Vagina (tissue), 2 donors: ENCODE measurements at regions not wholly inside any gene's neighbourhood (a gene's known extent, or its start where the extent isn't known, plus 50 kb on each side); places are given as distances from the start of the nearest gene placed in this dataset.

Source experiments
- DNase-seq, 2 donors: peaks; one replicate each; pipeline ENCODE4 v3.0.0-alpha.2; 2017; ENCODE audit errors: extremely low spot score in 2 of 2
- H3K27ac ChIP-seq: fragments of 200-600 bp; sonication (generic); one replicate; pipeline ENCODE4 v1.5.1; 2019
- H3K27me3 ChIP-seq: fragments of 200-600 bp; sonication (generic); one replicate; pipeline ENCODE4 v1.5.1; 2019
- H3K36me3 ChIP-seq, 2 donors: fragments of 200-600 bp; sonication (generic); one replicate each; pipeline ENCODE4 v1.5.1; 2017 to 2019
- H3K4me1 ChIP-seq: fragments of 200-600 bp; sonication (generic); one replicate; pipeline ENCODE4 v1.5.1; 2019
- H3K4me3 ChIP-seq, 2 donors: fragments of 200-600 bp; sonication (generic); 1 replicate in 1 of 2; 2 replicates in 1 of 2; pipeline ENCODE4 v1.5.1; 2016 to 2019
- H3K9me3 ChIP-seq: fragments of 200-600 bp; sonication (generic); one replicate; pipeline ENCODE4 v1.5.1; 2019
- POLR2A ChIP-seq, 2 donors: fragments of 450-650 bp; IDR thresholded peaks; one replicate each; pipeline ENCODE4 v1.6.1; 2017; ENCODE audit warnings: antibody characterized with exemption in 2 of 2, mild to moderate bottlenecking in 2 of 2, moderate library complexity in 2 of 2
- POLR2AphosphoS5 ChIP-seq, 2 donors: sonication (generic); formaldehyde crosslinking; IDR thresholded peaks; one replicate each; pipeline ENCODE4 v1.9.0; 2017; ENCODE audit warnings: antibody characterized with exemption in 2 of 2, mild to moderate bottlenecking in 2 of 2, low read depth in 1 of 2; ENCODE audit not compliant: insufficient read depth in 1 of 2
- intact Hi-C: fragments of 100-400 bp; cut with DNase I; formaldehyde crosslinking; loops from one replicate; pipeline ENCODE4 v1.15.1; 2023
- TF ChIP-seq, protein P1 (sequence below), 3 experiments: fragments of 450-650 bp in 2 of 3; fragments of 200-600 bp in 1 of 3; sonication (generic) in 1 of 3; IDR thresholded peaks; one replicate each; pipeline ENCODE4 v1.5.1; 2017 to 2019; ENCODE audit warnings: antibody characterized with exemption in 3 of 3, mild to moderate bottlenecking in 2 of 3, moderate library complexity in 2 of 3

DNA sequence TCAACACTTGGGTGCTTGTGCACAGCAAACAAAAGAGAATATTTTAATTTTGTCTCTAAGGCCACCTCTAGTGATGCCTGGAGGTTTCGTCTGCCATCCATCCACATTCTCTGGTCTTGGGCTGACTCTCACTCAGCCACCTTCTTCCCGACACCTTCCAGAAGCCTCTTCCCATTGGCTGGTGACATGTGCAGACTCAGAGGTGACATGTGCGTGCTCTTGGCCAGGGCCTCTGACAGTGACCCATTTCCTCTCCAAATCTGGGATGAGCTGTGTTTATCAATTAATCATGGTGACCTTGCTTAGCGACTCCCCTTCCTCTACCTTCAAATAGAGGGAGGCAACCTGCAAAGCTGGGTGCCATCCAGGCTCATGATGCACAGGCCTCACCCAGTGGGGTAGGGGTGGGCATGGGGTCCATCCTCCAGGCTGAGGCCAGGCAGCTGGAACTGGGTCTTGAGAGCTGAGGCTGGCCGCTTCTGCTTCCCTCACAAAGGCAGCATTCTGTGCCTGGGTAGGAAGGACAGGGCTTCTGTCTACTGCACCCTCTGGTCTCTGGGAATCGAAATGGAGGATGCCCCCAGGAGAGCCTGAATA, 91.8 kb downstream of the DHCR7 start:
- TF ChIP-seq POLR2AphosphoS5 (IDR thresholded peaks at IDR 0.05; ENCODE audit: insufficient read depth in 1 of 2, low read depth in 1 of 2) (no peak), POLR2A (IDR thresholded peaks at IDR 0.05) (no peak)
- TF ChIP-seq, protein P1, sequence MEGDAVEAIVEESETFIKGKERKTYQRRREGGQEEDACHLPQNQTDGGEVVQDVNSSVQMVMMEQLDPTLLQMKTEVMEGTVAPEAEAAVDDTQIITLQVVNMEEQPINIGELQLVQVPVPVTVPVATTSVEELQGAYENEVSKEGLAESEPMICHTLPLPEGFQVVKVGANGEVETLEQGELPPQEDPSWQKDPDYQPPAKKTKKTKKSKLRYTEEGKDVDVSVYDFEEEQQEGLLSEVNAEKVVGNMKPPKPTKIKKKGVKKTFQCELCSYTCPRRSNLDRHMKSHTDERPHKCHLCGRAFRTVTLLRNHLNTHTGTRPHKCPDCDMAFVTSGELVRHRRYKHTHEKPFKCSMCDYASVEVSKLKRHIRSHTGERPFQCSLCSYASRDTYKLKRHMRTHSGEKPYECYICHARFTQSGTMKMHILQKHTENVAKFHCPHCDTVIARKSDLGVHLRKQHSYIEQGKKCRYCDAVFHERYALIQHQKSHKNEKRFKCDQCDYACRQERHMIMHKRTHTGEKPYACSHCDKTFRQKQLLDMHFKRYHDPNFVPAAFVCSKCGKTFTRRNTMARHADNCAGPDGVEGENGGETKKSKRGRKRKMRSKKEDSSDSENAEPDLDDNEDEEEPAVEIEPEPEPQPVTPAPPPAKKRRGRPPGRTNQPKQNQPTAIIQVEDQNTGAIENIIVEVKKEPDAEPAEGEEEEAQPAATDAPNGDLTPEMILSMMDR (IDR thresholded peaks at IDR 0.05): no peak
- Histone ChIP-seq H3K27me3 (no peaks in the 10 kb centered on the region), H3K27ac (no peak overlapping the region), H3K36me3 (no peaks in the 10 kb centered on the region), H3K9me3 (no peaks in the 10 kb centered on the region), H3K4me3 (no peak overlapping the region), H3K4me1 (no peaks in the 10 kb centered on the region)
- intact Hi-C loops: no loop called here
- DNase-seq: no peak

DNA sequence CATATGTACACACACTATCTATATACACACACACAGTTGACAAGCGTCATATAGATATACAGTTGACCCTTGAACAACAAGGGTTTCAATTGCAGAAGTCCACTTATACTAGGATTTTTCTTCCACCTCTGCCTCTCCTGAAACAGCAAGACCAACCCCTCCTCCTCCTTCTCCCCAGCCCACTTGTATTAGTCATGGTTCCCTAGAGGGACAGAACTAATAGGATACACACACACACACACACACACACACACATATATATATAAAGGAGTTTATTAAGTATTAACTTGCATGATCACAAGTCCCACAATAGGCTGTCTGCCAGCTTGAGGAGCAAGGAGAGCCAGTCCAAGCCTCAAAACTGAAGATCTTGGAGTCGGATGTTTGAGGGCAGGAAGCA, 92.9 kb downstream of the DHCR7 start:
- TF ChIP-seq, protein P1 (IDR thresholded peaks at IDR 0.05): no peak
- no peak for TF ChIP-seq POLR2AphosphoS5 (IDR thresholded peaks at IDR 0.05; ENCODE audit: insufficient read depth in 1 of 2, low read depth in 1 of 2)
- TF ChIP-seq POLR2A (IDR thresholded peaks at IDR 0.05): no peak
- H3K4me3 ChIP-seq: no peak overlapping the region
- no peak overlapping the region for H3K27ac ChIP-seq
- intact Hi-C loops: no loop called here
- no peaks in the 10 kb centered on the region for H3K4me1 ChIP-seq
- no peaks in the 10 kb centered on the region for H3K36me3 ChIP-seq
- no peaks in the 10 kb centered on the region for H3K27me3 ChIP-seq
- no peaks in the 10 kb centered on the region for H3K9me3 ChIP-seq
- DNase-seq: no peak

DNA sequence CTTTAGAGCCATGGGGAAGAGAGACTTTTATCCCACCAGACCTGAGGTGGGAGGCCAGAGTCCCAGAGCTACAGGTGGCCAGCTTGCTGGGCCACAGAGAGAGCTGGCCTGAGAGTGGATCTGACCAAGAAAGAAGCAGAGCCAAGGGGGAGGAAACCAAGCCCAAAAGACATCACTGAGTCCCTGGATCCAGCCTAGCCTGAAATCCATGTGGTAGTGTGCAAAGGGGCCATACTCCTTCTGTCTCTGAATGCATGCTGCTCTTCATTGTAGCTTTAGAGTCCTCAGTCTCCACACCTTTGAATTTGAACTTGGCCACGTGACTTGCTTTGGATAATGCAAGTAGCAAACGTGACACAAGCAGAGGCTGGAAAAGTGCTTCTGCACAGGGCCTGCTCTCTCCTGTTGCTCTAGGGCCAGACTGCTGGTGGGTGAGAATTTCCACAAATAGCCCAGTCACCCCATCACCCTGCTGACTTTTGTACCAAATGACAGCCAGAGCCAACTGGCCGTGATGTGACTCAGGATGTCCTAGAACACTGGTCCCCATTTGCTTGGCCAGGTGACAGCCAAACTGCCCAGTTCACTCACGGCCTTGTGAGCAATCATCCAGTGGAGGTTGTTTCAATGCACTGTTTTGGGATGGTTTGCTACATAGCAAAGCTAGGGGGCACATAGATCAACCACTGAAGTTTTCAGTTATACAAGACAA, 93.6 kb downstream of the DHCR7 start:
- no peak for DNase-seq
- no peaks in the 10 kb centered on the region for H3K4me1 ChIP-seq
- H3K36me3 ChIP-seq: no peaks in the 10 kb centered on the region
- intact Hi-C loops: no loop called here
- no peaks in the 10 kb centered on the region for H3K27me3 ChIP-seq
- TF ChIP-seq, protein P1 (IDR thresholded peaks at IDR 0.05): no peak
- no peak for TF ChIP-seq POLR2A (IDR thresholded peaks at IDR 0.05)
- no peak for TF ChIP-seq POLR2AphosphoS5 (IDR thresholded peaks at IDR 0.05; ENCODE audit: insufficient read depth in 1 of 2, low read depth in 1 of 2)
- no peak overlapping the region for H3K27ac ChIP-seq
- H3K4me3 ChIP-seq: no peak overlapping the region
- no peaks in the 10 kb centered on the region for H3K9me3 ChIP-seq

DNA sequence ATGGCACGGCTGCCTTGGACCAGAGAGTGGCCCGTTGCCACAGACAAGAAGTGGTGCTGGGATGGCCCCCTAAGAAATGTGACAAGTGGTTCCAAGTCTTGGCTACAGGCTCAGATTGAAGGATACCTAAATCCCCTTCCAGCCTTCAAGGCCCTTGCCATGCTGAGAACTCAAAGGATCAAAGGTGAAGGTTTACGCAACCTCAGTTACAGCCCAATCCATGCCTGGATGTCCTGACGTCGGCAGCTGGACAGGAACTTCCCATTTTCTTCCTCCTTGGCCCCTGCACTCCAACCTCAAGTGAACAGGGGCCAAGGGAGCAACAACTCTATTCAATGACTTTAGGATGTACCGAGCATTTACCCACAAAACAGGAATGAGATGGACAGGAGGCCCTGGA, 95.4 kb downstream of the DHCR7 start:
- intact Hi-C loops: no loop called here
- H3K4me1 ChIP-seq: no peaks in the 10 kb centered on the region
- no peak overlapping the region for H3K27ac ChIP-seq
- H3K36me3 ChIP-seq: no peaks in the 10 kb centered on the region
- no peak overlapping the region for H3K4me3 ChIP-seq
- H3K27me3 ChIP-seq: no peaks in the 10 kb centered on the region
- TF ChIP-seq, protein P1 (IDR thresholded peaks at IDR 0.05): no peak
- TF ChIP-seq POLR2A (IDR thresholded peaks at IDR 0.05) (no peak), POLR2AphosphoS5 (IDR thresholded peaks at IDR 0.05; ENCODE audit: insufficient read depth in 1 of 2, low read depth in 1 of 2) (no peak)
- H3K9me3 ChIP-seq: no peaks in the 10 kb centered on the region
- DNase-seq: no peak

DNA sequence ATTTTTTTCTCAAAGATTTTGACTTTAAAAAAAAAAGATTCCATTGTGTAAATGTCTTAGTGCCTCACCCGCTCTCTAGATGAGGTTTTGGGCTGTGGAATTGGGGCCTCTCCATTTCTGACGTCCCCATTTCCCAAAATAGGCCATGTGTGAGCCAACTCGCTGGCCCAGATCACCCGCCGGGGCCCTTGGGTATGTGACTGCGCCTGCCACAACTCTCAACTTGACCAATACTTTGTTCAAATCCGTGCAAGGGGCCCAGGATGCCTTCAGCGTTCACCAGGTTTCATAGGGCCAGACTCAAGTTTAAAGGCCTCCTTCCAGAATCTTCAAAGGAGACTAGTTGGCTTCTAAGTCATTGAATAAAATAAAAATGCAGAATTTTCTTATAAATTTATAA, 96.0 kb downstream of the DHCR7 start:
- Histone ChIP-seq H3K4me1 (no peaks in the 10 kb centered on the region), H3K27me3 (no peaks in the 10 kb centered on the region), H3K9me3 (no peaks in the 10 kb centered on the region), H3K4me3 (no peak overlapping the region), H3K27ac (no peak overlapping the region), H3K36me3 (no peaks in the 10 kb centered on the region)
- DNase-seq: no peak
- intact Hi-C loops: no loop called here
- TF ChIP-seq POLR2AphosphoS5 (IDR thresholded peaks at IDR 0.05; ENCODE audit: insufficient read depth in 1 of 2, low read depth in 1 of 2) (no peak), POLR2A (IDR thresholded peaks at IDR 0.05) (no peak)
- TF ChIP-seq, protein P1 (IDR thresholded peaks at IDR 0.05): no peak
